ENCODE measurements at regions not wholly inside any gene's neighbourhood (a gene's known extent, or its start where the extent isn't known, plus 50 kb on each side); places are given as distances from the start of the nearest gene placed in this dataset.

- H3K36me3 ChIP-seq: no peaks in the 10 kb centered on the region
- H4K20me1 ChIP-seq: no peaks in the 10 kb centered on the region
- TF ChIP-seq Cebpa-rat (IDR thresholded peaks at IDR 0.05): no peak
- no peaks in the 10 kb centered on the region for H3K27me3 ChIP-seq
- no peak overlapping the region for H3K4me2 ChIP-seq
- no peak overlapping the region for H3K4me3 ChIP-seq
- H3K9ac ChIP-seq: no peak overlapping the region
- H3K9me3 ChIP-seq (replicated peaks in 1 of 11): no peaks in the 10 kb centered on the region
- H3K4me1 ChIP-seq: no peaks in the 10 kb centered on the region
- H3K27ac ChIP-seq: no peak overlapping the region
Observed at GRCh38 chr2:152879275-152879674, 160.9 kb downstream of the ARL6IP6 start.

- no peaks in the 10 kb centered on the region for H3K27me3 ChIP-seq
- no peak overlapping the region for H3K9ac ChIP-seq
- no peak for TF ChIP-seq Cebpa-rat (IDR thresholded peaks at IDR 0.05)
- no peaks in the 10 kb centered on the region for H3K9me3 ChIP-seq (replicated peaks in 1 of 11)
- no peak overlapping the region for H3K4me3 ChIP-seq
- no peaks in the 10 kb centered on the region for H3K36me3 ChIP-seq
- no peak overlapping the region for H3K4me2 ChIP-seq
- H4K20me1 ChIP-seq: no peaks in the 10 kb centered on the region
- no peaks in the 10 kb centered on the region for H3K4me1 ChIP-seq
- no peak overlapping the region for H3K27ac ChIP-seq
Observed at GRCh38 chr2:152875701-152876695, 157.6 kb downstream of the ARL6IP6 start.

GRCh38 chr2:152874955-152875354 lies 156.5 kb downstream of the ARL6IP6 start:
- no peaks in the 10 kb centered on the region for H4K20me1 ChIP-seq
- H3K36me3 ChIP-seq: no peaks in the 10 kb centered on the region

GRCh38 chr2:152870239-152870638 lies 151.8 kb downstream of the ARL6IP6 start:
- H3K4me3 ChIP-seq: no peak overlapping the region
- no peaks in the 10 kb centered on the region for H3K9me3 ChIP-seq (replicated peaks in 1 of 11)
- no peak overlapping the region for H3K4me2 ChIP-seq
- H3K27me3 ChIP-seq: no peaks in the 10 kb centered on the region
- H3K36me3 ChIP-seq: no peaks in the 10 kb centered on the region
- no peak overlapping the region for H3K27ac ChIP-seq
- no peak overlapping the region for H3K9ac ChIP-seq
- H4K20me1 ChIP-seq: no peaks in the 10 kb centered on the region
- no peak for TF ChIP-seq Cebpa-rat (IDR thresholded peaks at IDR 0.05)
- H3K4me1 ChIP-seq: no peaks in the 10 kb centered on the region

More at GRCh38 chr2:152874955-152875354, 156.5 kb downstream of the ARL6IP6 start:
- no peak for TF ChIP-seq Cebpa-rat (IDR thresholded peaks at IDR 0.05)
- no peaks in the 10 kb centered on the region for H3K27me3 ChIP-seq
- H3K4me2 ChIP-seq: no peak overlapping the region
- no peak overlapping the region for H3K4me3 ChIP-seq
- no peaks in the 10 kb centered on the region for H3K4me1 ChIP-seq
- no peaks in the 10 kb centered on the region for H3K9me3 ChIP-seq (replicated peaks in 1 of 11)
- no peak overlapping the region for H3K27ac ChIP-seq
- H3K9ac ChIP-seq: no peak overlapping the region

GRCh38 chr2:152867397-152867796 lies 149.0 kb downstream of the ARL6IP6 start:
- Histone ChIP-seq H3K27ac (no peak overlapping the region), H3K36me3 (no peaks in the 10 kb centered on the region), H3K4me3 (no peak overlapping the region), H3K4me1 (no peaks in the 10 kb centered on the region), H4K20me1 (no peaks in the 10 kb centered on the region), H3K27me3 (no peaks in the 10 kb centered on the region), H3K4me2 (no peak overlapping the region), H3K9ac (no peak overlapping the region), H3K9me3 (replicated peaks in 1 of 11) (peaks cover 7 to 14% (median 11%) of the 10 kb centered on the region in 11 experiments; a peak in 19 of 22 replicates)
- TF ChIP-seq Cebpa-rat (IDR thresholded peaks at IDR 0.05): no peak

GRCh38 chr2:152864601-152865149 lies 146.3 kb downstream of the ARL6IP6 start:
- Histone ChIP-seq H3K4me3 (no peak overlapping the region), H3K27ac (no peak overlapping the region), H3K4me2 (no peak overlapping the region), H3K4me1 (no peaks in the 10 kb centered on the region), H4K20me1 (no peaks in the 10 kb centered on the region), H3K36me3 (no peaks in the 10 kb centered on the region), H3K9me3 (replicated peaks in 1 of 11) (peaks cover 7 to 14% (median 11%) of the 10 kb centered on the region in 11 experiments; a peak in 19 of 22 replicates), H3K9ac (no peak overlapping the region), H3K27me3 (no peaks in the 10 kb centered on the region)
- TF ChIP-seq Cebpa-rat (IDR thresholded peaks at IDR 0.05): no peak

- Histone ChIP-seq H4K20me1 (no peaks in the 10 kb centered on the region), H3K27ac (no peak overlapping the region), H3K4me1 (0 out of 20 replicates have a peak, but pooled peaks cover 0 to 1% (median 0%) of the 10 kb centered on the region in 10 experiments), H3K4me2 (no peak overlapping the region), H3K36me3 (no peaks in the 10 kb centered on the region), H3K4me3 (no peak overlapping the region), H3K27me3 (no peaks in the 10 kb centered on the region), H3K9me3 (replicated peaks in 1 of 11) (peaks cover 7 to 14% (median 11%) of the 10 kb centered on the region in 11 experiments; a peak in 19 of 22 replicates), H3K9ac (no peak overlapping the region)
- no peak for TF ChIP-seq Cebpa-rat (IDR thresholded peaks at IDR 0.05)
Observed at GRCh38 chr2:152863826-152864225, 145.4 kb downstream of the ARL6IP6 start.

- H4K20me1 ChIP-seq: no peaks in the 10 kb centered on the region
- H3K27ac ChIP-seq: no peak overlapping the region
- H3K4me3 ChIP-seq: no peak overlapping the region
- H3K9me3 ChIP-seq (replicated peaks in 1 of 11): peaks cover 7 to 14% (median 11%) of the 10 kb centered on the region in 11 experiments; a peak in 19 of 22 replicates
- 0 out of 20 replicates have a peak, but pooled peaks cover 0 to 4% (median 0%) of the 10 kb centered on the region in 10 experiments for H3K4me1 ChIP-seq
- no peak overlapping the region for H3K4me2 ChIP-seq
- TF ChIP-seq Cebpa-rat (IDR thresholded peaks at IDR 0.05): no peak
- no peaks in the 10 kb centered on the region for H3K36me3 ChIP-seq
- no peaks in the 10 kb centered on the region for H3K27me3 ChIP-seq
- H3K9ac ChIP-seq: no peak overlapping the region
Observed at GRCh38 chr2:152861349-152861942, 143.0 kb downstream of the ARL6IP6 start.

- H4K20me1 ChIP-seq: no peaks in the 10 kb centered on the region
- no peak overlapping the region for H3K9ac ChIP-seq
- H3K36me3 ChIP-seq: no peaks in the 10 kb centered on the region
- H3K4me2 ChIP-seq: no peak overlapping the region
- H3K4me1 ChIP-seq: 0 out of 20 replicates have a peak, but pooled peaks cover 0 to 4% (median 0%) of the 10 kb centered on the region in 10 experiments
- TF ChIP-seq Cebpa-rat (IDR thresholded peaks at IDR 0.05): no peak
- H3K27me3 ChIP-seq: no peaks in the 10 kb centered on the region
- H3K4me3 ChIP-seq: no peak overlapping the region
- H3K9me3 ChIP-seq (replicated peaks in 1 of 11): peaks cover 6 to 9% (median 7%) of the 10 kb centered on the region in 11 experiments; a peak in 19 of 22 replicates
- H3K27ac ChIP-seq: no peak overlapping the region
Observed at GRCh38 chr2:152858594-152859265, 140.3 kb downstream of the ARL6IP6 start.

All from BLaER1 treated with 17β-estradiol and CSF1 and Interleukin-3, amounts not matched to agents 10 nM and 100 nM (cell line).